Panc1 (cell line): ENCODE measurements at regions not wholly inside any gene's neighbourhood (a gene's known extent, or its start where the extent isn't known, plus 50 kb on each side); places are given as distances from the start of the nearest gene placed in this dataset.

Experiments
- ATAC-seq: fragments of 200-7000 bp; cut with Tn5 transposase; 2 replicates; pipeline ENCODE4 v1.9.1; 2020; ENCODE audit warnings: mild to moderate bottlenecking, moderate library complexity
- BruUV-seq: library from RNA; stranded (reverse); fragments of 400-500 nt; replicated peaks from 2 replicates; lab custom pipeline; 2021; lab: Mats Ljungman, UMichigan
- CTCF ChIA-PET: fragments of 300-600 bp; sonication (Branson Sonifier 250); formaldehyde crosslinking; loops from one replicate; lab custom pipeline; 2022; ENCODE audit warnings: antibody characterized with exemption; lab: Charles Lee
- POLR2A ChIA-PET: fragments of 300-600 bp; sonication (Branson Sonifier 250); formaldehyde crosslinking; loops from one replicate; lab custom pipeline; 2022; ENCODE audit warnings: antibody characterized with exemption; lab: Charles Lee
- DNase-seq: peaks from one replicate; pipeline ENCODE4 v3.0.0-alpha.2; 2010; ENCODE audit warnings: low read depth, low spot score
- H3K27ac ChIP-seq: 2 replicates; pipeline ENCODE4 v1.5.1; 2011; ENCODE audit warnings: mild to moderate bottlenecking, low read length, inconsistent platforms
- H3K27me3 ChIP-seq: fragments of 200-500 bp; sonication (Bioruptor generic); 2 replicates; pipeline ENCODE4 v1.6.0; 2014; ENCODE audit warnings: low read length, inconsistent platforms; ENCODE audit not compliant: control insufficient read depth, insufficient read depth
- H3K36me3 ChIP-seq: fragments of 200-500 bp; sonication (Bioruptor generic); 2 replicates; pipeline ENCODE4 v1.5.1; 2014; ENCODE audit warnings: inconsistent platforms, mild to moderate bottlenecking, low read length, moderate library complexity; ENCODE audit not compliant: control insufficient read depth, insufficient read depth
- H3K4me1 ChIP-seq: 2 replicates; pipeline ENCODE4 v1.5.1; 2011; ENCODE audit warnings: inconsistent platforms, mild to moderate bottlenecking, low read length, moderate library complexity; ENCODE audit not compliant: control insufficient read depth, insufficient read depth
- H3K4me3 ChIP-seq, 2 experiments: 2 replicates each; pipeline ENCODE4 v1.5.1; 2011 to 2012; ENCODE audit warnings: low read depth in 2 of 2, low read length in 2 of 2, mild to moderate bottlenecking in 2 of 2, inconsistent platforms in 1 of 2, moderate library complexity in 1 of 2
- H3K9me3 ChIP-seq: fragments of 200-500 bp; sonication (Bioruptor generic); 2 replicates; pipeline ENCODE4 v1.5.1; 2014; ENCODE audit warnings: low read depth, mild to moderate bottlenecking, inconsistent platforms, low read length, moderate library complexity; ENCODE audit not compliant: control insufficient read depth, insufficient read depth
- POLR2AphosphoS5 ChIP-seq: IDR thresholded peaks from 2 replicates; pipeline ENCODE4 v1.6.1; 2012; ENCODE audit warnings: mild to moderate bottlenecking, low read depth, low read length, moderate library complexity
- SIN3A ChIP-seq: IDR thresholded peaks from 2 replicates; pipeline ENCODE4 v1.6.1; 2012; ENCODE audit warnings: low read depth, mild to moderate bottlenecking, low read length, moderate library complexity, borderline replicate concordance; ENCODE audit not compliant: insufficient read depth
- TCF7L2 ChIP-seq: IDR thresholded peaks from 2 replicates; pipeline ENCODE4 v1.6.1; 2011; ENCODE audit warnings: mild to moderate bottlenecking, low read depth, low read length, inconsistent platforms
- in situ Hi-C: cut with HindIII; loops from 2 replicates; pipeline ENCODE4 v1.10.0; 2016; ENCODE audit warnings: low sequenced_read_pairs, low pct_unique_long_range_greater_than_20kb
- intact Hi-C: fragments of 100-400 bp; cut with micrococcal nuclease; formaldehyde crosslinking; loops from one replicate; pipeline ENCODE4 v1.10.0; 2022; ENCODE audit not compliant: unreplicated experiment
- TF ChIP-seq, protein P1 (sequence below), 2 experiments: IDR thresholded peaks; 2 replicates each; pipeline ENCODE4 v1.6.1; 2011 to 2012; ENCODE audit warnings: low read depth in 2 of 2, control low read depth in 1 of 2, low read length in 1 of 2, mild to moderate bottlenecking in 1 of 2, moderate library complexity in 1 of 2; ENCODE audit not compliant: insufficient read depth in 1 of 2
- TF ChIP-seq, protein P2 (sequence below): fragments of 450-650 bp; IDR thresholded peaks from 2 replicates; pipeline ENCODE4 v1.5.1; 2017; ENCODE audit warnings: mild to moderate bottlenecking

DNA sequence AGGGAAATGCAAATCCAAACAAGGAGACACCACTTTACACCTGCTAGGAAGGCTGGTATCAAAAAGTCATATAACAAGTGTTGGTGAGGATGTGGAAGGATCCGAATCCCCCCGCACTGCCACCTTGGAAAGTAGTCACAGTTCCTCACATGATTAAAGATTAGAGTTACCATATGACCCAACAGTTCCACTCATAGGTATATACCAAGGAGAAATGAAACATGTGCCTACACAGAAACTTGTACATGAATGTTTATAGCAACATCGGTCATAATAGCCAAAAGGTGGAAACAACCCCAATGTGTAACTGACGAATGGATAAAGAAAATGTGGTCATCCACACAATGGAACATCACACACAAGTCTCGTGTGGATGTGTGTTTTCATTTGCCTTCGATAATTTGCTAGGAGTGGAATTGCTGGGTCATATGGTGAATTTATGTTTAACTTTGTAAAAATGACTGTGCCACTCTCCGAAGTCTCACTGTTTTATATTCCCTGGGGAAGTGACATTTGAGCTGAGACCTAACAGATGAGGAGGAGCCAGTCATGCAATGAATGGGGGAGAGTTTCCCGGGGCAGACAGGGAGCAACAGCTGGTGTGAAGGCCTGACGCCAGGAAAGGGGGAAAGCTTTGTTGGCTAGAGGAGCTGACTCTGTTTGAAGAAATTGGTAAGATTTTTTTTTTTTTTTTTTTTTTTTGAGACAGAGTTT is 125.9 kb upstream of the MLN start:
- intact Hi-C loops (no loop called here), in situ Hi-C loops (no loop called here)
- POLR2A ChIA-PET = interaction anchor here (0.7 kb wide), 1 partner anchor 1421 kb away, joined by 14 read pairs; no protein-coding TSS in a partner anchor
- H3K27me3 ChIP-seq = peaks cover 2% of the 10 kb centered on the region; the same call in 1 of the 2 replicates
- CTCF ChIA-PET = no interaction called here
- no peak for TF ChIP-seq POLR2AphosphoS5
- TF ChIP-seq, protein P1, sequence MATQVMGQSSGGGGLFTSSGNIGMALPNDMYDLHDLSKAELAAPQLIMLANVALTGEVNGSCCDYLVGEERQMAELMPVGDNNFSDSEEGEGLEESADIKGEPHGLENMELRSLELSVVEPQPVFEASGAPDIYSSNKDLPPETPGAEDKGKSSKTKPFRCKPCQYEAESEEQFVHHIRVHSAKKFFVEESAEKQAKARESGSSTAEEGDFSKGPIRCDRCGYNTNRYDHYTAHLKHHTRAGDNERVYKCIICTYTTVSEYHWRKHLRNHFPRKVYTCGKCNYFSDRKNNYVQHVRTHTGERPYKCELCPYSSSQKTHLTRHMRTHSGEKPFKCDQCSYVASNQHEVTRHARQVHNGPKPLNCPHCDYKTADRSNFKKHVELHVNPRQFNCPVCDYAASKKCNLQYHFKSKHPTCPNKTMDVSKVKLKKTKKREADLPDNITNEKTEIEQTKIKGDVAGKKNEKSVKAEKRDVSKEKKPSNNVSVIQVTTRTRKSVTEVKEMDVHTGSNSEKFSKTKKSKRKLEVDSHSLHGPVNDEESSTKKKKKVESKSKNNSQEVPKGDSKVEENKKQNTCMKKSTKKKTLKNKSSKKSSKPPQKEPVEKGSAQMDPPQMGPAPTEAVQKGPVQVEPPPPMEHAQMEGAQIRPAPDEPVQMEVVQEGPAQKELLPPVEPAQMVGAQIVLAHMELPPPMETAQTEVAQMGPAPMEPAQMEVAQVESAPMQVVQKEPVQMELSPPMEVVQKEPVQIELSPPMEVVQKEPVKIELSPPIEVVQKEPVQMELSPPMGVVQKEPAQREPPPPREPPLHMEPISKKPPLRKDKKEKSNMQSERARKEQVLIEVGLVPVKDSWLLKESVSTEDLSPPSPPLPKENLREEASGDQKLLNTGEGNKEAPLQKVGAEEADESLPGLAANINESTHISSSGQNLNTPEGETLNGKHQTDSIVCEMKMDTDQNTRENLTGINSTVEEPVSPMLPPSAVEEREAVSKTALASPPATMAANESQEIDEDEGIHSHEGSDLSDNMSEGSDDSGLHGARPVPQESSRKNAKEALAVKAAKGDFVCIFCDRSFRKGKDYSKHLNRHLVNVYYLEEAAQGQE (IDR thresholded peaks at IDR 0.05; ENCODE audit: insufficient read depth in 1 of 2, low read depth in 2 of 2, low read length in 1 of 2) = no peak
- TF ChIP-seq, protein P2, sequence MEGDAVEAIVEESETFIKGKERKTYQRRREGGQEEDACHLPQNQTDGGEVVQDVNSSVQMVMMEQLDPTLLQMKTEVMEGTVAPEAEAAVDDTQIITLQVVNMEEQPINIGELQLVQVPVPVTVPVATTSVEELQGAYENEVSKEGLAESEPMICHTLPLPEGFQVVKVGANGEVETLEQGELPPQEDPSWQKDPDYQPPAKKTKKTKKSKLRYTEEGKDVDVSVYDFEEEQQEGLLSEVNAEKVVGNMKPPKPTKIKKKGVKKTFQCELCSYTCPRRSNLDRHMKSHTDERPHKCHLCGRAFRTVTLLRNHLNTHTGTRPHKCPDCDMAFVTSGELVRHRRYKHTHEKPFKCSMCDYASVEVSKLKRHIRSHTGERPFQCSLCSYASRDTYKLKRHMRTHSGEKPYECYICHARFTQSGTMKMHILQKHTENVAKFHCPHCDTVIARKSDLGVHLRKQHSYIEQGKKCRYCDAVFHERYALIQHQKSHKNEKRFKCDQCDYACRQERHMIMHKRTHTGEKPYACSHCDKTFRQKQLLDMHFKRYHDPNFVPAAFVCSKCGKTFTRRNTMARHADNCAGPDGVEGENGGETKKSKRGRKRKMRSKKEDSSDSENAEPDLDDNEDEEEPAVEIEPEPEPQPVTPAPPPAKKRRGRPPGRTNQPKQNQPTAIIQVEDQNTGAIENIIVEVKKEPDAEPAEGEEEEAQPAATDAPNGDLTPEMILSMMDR = no peak
- no peak for TF ChIP-seq TCF7L2
- DNase-seq (no peak), ATAC-seq (no peak)
- no TSS peak for BruUV-seq
- H3K4me1 ChIP-seq = no peaks in the 10 kb centered on the region
- H3K27ac ChIP-seq = no peak overlapping the region
- H3K4me3 ChIP-seq = no peak overlapping the region
- no peaks in the 10 kb centered on the region for H3K9me3 ChIP-seq
- no peaks in the 10 kb centered on the region for H3K36me3 ChIP-seq

DNA sequence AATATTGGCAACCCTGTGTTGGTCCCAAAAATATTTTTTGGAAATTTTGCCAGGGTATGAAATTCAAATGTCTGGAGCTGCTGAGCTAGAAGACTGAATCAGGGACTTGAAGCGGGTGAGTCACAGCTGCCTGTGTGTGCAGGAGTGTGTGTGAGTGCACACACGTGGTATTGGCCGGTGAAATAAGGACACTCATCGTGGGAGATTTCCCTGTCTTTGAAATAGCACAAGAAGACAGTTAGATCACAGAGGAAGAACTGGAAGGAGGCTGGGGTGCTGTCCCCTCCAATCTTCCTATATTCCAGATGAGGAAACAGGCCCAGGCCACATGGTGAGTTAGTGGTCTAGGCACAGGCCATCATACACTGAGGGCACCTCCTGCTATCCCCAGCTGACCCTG is 123.8 kb upstream of the MLN start:
- Histone ChIP-seq H3K9me3 (no peaks in the 10 kb centered on the region), H3K4me3 (no peak overlapping the region), H3K36me3 (no peaks in the 10 kb centered on the region), H3K27me3 (no peaks in the 10 kb centered on the region), H3K4me1 (no peaks in the 10 kb centered on the region), H3K27ac (no peak overlapping the region)
- no TSS peak for BruUV-seq
- in situ Hi-C loops = no loop called here
- intact Hi-C loops = no loop called here
- TF ChIP-seq SIN3A = no peak
- TF ChIP-seq, protein P1 (IDR thresholded peaks at IDR 0.05; ENCODE audit: insufficient read depth in 1 of 2, low read depth in 2 of 2, low read length in 1 of 2) = no peak
- no peak for TF ChIP-seq POLR2AphosphoS5
- ChIA-PET POLR2A (no interaction called here), CTCF (no interaction called here)
- no peak for ATAC-seq
- DNase-seq = no peak
